NCI-H82 treated with DMSO at 0.1 percent for 48 hours (cell line): ENCODE measurements at regions not wholly inside any gene's neighbourhood (a gene's known extent, or its start where the extent isn't known, plus 50 kb on each side); places are given as distances from the start of the nearest gene placed in this dataset.

Experiments
- DNase-seq: peaks from one replicate; lab custom pipeline; 2025; ENCODE audit not compliant: unreplicated experiment; lab: John Stamatoyannopoulos, UW

- no peak for DNase-seq
These were observed 483.0 kb upstream of the ID2 start for GRCh38 chr2:8198766-8199382.

GRCh38 chr2:8202132-8202531, 479.7 kb upstream of the ID2 start:
- no peak for DNase-seq

- DNase-seq, result no peak
These were observed 478.5 kb upstream of the ID2 start for GRCh38 chr2:8203364-8203763.

- no peak for DNase-seq
These were observed 477.1 kb upstream of the ID2 start for GRCh38 chr2:8204711-8205110.

- no peak for DNase-seq
These were observed 472.4 kb upstream of the ID2 start for GRCh38 chr2:8209494-8209893.

GRCh38 chr2:8211384-8211783, 470.5 kb upstream of the ID2 start:
- no peak for DNase-seq

GRCh38 chr2:8212239-8212638, 469.6 kb upstream of the ID2 start:
- no peak for DNase-seq

- no peak for DNase-seq
These were observed 467.7 kb upstream of the ID2 start for GRCh38 chr2:8214036-8214615.

GRCh38 chr2:8215159-8215863, 466.5 kb upstream of the ID2 start:
- DNase-seq, result no peak

GRCh38 chr2:8215982-8216381, 465.9 kb upstream of the ID2 start:
- no peak for DNase-seq

GRCh38 chr2:8216397-8216796, 465.5 kb upstream of the ID2 start:
- DNase-seq, result no peak

- no peak for DNase-seq
These were observed 464.3 kb upstream of the ID2 start for GRCh38 chr2:8217468-8218030.

GRCh38 chr2:8219096-8219495, 462.8 kb upstream of the ID2 start:
- no peak for DNase-seq

GRCh38 chr2:8219631-8220355, 462.1 kb upstream of the ID2 start:
- no peak for DNase-seq

GRCh38 chr2:8222979-8223694, 458.7 kb upstream of the ID2 start:
- DNase-seq, result no peak

GRCh38 chr2:8223695-8224346, 458.0 kb upstream of the ID2 start:
- no peak for DNase-seq

- DNase-seq, result no peak
These were observed 457.3 kb upstream of the ID2 start for GRCh38 chr2:8224347-8225190.

- no peak for DNase-seq
These were observed 456.6 kb upstream of the ID2 start for GRCh38 chr2:8225266-8225665.

- no peak for DNase-seq
These were observed 456.1 kb upstream of the ID2 start for GRCh38 chr2:8225798-8226197.
